Muscle layer of duodenum (tissue), 2 donors: ENCODE measurements at regions not wholly inside any gene's neighbourhood (a gene's known extent, or its start where the extent isn't known, plus 50 kb on each side); places are given as distances from the start of the nearest gene placed in this dataset.

Source experiments
- H3K27ac ChIP-seq: one replicate; pipeline ENCODE4 v1.7.0; 2013; ENCODE audit warnings: mild to moderate bottlenecking, low read length
- H3K27me3 ChIP-seq: one replicate; pipeline ENCODE4 v1.7.0; 2013; ENCODE audit warnings: low read depth, mild to moderate bottlenecking, control low read depth, low read length
- H3K36me3 ChIP-seq, 2 donors: one replicate each; pipeline ENCODE4 v1.7.0; 2013; ENCODE audit warnings: low read length in 2 of 2, control low read depth in 1 of 2, mild to moderate bottlenecking in 1 of 2; ENCODE audit not compliant: insufficient read depth in 2 of 2, control insufficient read depth in 1 of 2
- H3K4me1 ChIP-seq, 2 donors: one replicate each; pipeline ENCODE4 v1.7.0; 2013; ENCODE audit warnings: low read length in 2 of 2, mild to moderate bottlenecking in 2 of 2, control low read depth in 1 of 2, moderate library complexity in 1 of 2; ENCODE audit not compliant: insufficient read depth in 2 of 2, control insufficient read depth in 1 of 2
- H3K4me3 ChIP-seq, 2 donors: one replicate each; pipeline ENCODE4 v1.7.0; 2013; ENCODE audit warnings: low read length in 2 of 2, low read depth in 1 of 2, mild to moderate bottlenecking in 1 of 2
- H3K9me3 ChIP-seq, 2 donors: one replicate each; pipeline ENCODE4 v1.7.0; 2013; ENCODE audit warnings: low read length in 2 of 2, control low read depth in 1 of 2, mild to moderate bottlenecking in 1 of 2; ENCODE audit not compliant: control insufficient read depth in 1 of 2
- donor health status: healthy.

DNA sequence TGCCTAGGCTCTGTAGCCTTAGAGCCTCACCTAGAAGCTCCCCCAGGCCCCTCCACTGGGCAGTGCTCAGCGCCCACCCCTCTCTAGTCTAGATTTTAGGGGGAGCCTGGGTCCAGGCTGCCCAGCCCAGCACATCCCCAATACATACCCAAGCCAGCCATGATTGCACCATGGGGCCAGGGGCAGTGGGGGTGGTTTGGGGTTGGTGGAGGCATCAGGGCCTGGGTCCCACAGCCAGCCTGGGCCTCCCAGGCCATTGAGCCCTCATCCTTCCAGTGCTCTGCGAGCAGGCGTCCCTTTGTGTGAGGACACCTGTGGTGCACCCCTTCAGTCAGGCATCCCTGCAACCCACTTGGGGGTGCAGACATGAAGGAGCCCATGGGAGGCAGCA, 76.9 kb upstream of the RET start:
- H3K27me3 ChIP-seq: no peaks in the 10 kb centered on the region
- H3K4me1 ChIP-seq: no peaks in the 10 kb centered on the region
- H3K36me3 ChIP-seq: no peaks in the 10 kb centered on the region
- no peak overlapping the region for H3K4me3 ChIP-seq
- no peaks in the 10 kb centered on the region for H3K9me3 ChIP-seq
- no peak overlapping the region for H3K27ac ChIP-seq

DNA sequence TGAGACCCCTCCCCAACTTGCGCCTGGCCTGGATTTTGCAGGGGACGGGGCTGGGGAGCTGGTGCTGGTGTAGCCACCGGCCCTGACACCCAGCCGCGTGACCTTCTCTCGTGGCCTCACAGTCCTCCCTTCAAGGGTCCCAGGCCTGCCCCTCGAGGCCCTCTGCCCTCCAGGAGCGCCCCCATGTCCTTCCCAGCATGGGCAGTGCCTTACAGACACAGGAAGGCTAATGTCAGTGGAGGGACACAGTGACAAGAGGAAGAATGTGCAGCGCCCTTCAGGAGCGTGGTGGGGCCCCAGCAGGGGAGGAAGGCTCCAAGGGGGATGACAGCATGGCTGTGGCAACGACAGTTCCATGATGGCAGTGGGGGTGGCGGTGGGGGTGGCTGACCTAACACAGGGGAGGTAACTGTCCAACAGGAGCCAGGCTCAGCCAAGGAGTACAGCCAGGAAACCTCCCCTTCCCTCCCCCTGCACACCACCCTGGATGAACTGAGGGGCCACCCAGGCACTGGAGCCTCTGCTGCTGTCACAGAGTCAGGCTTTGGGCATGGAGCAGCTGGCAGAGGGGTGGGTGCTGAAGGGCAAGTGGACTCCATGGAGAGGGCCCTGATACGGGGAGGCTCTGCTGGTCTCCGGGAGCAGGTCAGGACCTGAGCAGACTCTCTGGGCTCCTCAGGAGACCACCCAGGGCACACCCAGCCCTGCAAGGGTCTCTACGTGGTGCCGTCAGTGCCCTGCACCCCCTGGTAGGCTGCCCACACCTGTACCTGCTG, 76.0 kb upstream of the RET start:
- no peaks in the 10 kb centered on the region for H3K36me3 ChIP-seq
- H3K9me3 ChIP-seq: no peaks in the 10 kb centered on the region
- H3K4me1 ChIP-seq: no peaks in the 10 kb centered on the region
- no peak overlapping the region for H3K4me3 ChIP-seq
- H3K27me3 ChIP-seq: no peaks in the 10 kb centered on the region
- H3K27ac ChIP-seq: no peak overlapping the region

DNA sequence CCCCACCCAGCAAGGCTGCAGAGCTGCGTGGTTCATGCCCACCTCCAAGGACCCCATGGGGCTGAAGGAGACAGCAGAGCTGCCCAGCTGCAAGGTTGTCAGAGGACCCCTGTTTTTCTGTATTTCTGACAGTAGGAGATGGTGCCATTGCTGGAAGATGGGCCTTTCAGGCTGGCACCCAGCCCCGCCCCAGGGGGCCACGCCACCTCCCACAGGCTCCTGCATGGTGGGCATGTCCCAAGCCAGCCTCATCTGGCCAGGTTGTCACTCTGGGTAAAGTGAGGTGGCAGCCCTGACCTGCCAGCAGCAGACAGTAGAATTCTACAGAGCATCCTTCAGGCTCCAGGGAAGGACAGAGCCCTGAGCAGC, 75.5 kb upstream of the RET start:
- Histone ChIP-seq H3K27ac (no peak overlapping the region), H3K4me3 (no peak overlapping the region), H3K27me3 (no peaks in the 10 kb centered on the region), H3K9me3 (no peaks in the 10 kb centered on the region), H3K36me3 (no peaks in the 10 kb centered on the region), H3K4me1 (no peaks in the 10 kb centered on the region)

DNA sequence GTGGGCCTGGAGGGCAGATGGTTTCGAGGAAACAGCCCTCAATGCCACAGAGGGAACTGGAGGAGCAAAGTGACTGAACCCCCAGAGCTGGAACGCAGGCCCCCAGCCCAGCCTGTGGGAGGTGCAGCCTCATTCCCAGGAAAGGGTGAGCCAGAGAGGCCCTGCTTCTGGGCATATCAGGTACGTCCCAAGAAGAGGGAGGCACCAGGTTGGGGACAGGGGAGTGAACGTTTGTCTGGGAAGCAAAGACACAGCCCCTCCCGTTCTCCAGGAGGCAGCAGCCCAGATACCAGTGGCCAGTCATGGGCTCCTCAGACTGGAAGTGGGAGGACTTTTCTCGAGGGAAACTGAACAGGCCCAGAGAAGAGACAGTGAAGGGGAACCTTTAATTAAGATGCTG, 74.3 kb upstream of the RET start:
- Histone ChIP-seq H3K9me3 (no peaks in the 10 kb centered on the region), H3K27me3 (no peaks in the 10 kb centered on the region), H3K4me1 (no peaks in the 10 kb centered on the region), H3K27ac (no peak overlapping the region), H3K4me3 (no peak overlapping the region), H3K36me3 (no peaks in the 10 kb centered on the region)

DNA sequence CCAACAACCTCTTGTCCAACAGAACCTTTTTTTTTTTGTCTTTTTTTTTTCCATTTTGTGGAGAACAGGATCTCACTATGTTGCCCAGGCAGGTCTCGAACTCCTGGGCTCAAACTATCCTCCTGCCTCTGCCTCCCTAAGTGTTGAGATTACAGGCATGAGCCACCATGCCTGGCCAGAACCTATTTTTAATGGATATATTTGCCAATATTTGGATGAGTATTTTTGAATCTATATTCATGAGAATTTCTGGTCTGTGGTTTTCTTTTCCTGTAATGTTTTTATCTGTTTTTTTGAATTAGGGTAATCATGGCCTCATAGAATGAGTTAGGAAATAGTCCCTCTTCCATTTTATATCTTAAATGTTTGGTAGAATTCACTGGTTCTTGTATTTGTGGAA, 70.4 kb upstream of the RET start:
- H3K27me3 ChIP-seq: no peaks in the 10 kb centered on the region
- H3K9me3 ChIP-seq: no peaks in the 10 kb centered on the region
- H3K27ac ChIP-seq: no peak overlapping the region
- H3K4me1 ChIP-seq: no peaks in the 10 kb centered on the region
- no peaks in the 10 kb centered on the region for H3K36me3 ChIP-seq
- H3K4me3 ChIP-seq: no peak overlapping the region

DNA sequence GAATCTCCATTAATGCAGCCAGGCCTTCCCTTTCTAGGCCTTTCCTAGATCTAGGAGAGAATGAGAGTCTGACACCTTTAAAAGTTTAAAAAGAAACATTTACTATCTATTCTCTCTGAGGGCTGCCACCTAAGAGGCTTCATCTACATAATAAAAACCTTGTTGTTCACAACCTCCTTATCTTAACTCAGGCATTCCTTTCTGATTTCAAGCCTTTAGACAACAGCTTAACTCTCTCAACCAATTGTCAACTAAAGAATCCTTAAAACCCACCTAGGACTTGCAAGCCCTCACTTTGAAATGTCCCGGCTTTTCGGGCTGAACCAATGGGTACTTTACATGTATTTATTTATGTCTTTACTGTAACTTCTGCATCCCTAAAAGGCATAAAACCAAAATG, 64.3 kb upstream of the RET start:
- no peak overlapping the region for H3K4me3 ChIP-seq
- H3K4me1 ChIP-seq: no peaks in the 10 kb centered on the region
- H3K9me3 ChIP-seq: no peaks in the 10 kb centered on the region
- H3K36me3 ChIP-seq: no peaks in the 10 kb centered on the region
- no peaks in the 10 kb centered on the region for H3K27me3 ChIP-seq
- H3K27ac ChIP-seq: no peak overlapping the region

DNA sequence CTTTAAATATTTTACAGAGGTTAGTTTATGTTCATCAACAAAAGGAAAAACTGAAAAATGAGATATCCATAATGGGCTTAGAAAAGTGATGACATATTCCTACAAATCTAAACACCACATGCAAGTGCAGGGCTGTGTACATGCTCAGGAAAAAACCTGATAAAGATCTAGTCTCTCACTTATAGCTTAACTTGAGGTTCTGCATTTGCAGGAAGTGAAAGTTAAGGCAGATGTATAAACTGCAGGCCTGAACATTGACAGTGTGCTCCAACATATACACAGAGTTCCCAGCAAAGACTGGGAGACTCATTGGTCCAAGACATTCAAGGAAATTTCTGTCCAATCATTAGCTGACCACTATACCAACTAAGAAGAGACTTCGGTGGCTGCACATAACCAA, 63.8 kb upstream of the RET start:
- Histone ChIP-seq H3K27ac (no peak overlapping the region), H3K4me3 (no peak overlapping the region), H3K4me1 (no peaks in the 10 kb centered on the region), H3K9me3 (no peaks in the 10 kb centered on the region), H3K36me3 (no peaks in the 10 kb centered on the region), H3K27me3 (no peaks in the 10 kb centered on the region)

DNA sequence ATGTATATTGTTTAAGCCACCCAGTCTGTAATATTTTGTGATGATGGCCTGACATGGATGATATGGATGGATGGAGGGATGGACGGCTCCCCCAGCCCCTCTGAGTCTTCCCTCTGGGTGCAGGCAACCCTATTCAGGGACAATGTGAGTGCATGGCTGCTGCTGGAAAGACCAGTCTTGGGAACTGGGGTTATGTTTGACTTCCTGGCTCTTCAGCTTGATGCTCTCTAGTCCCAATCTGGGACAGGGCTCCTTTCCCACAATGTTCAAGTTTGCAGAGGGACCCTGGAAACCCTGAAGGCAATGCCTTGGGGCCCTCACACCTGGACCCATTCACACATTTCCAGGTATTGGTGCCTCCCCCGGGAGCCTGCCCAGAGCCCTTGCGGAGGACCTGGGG, 52.3 kb upstream of the RET start:
- Histone ChIP-seq H3K27ac (no peak overlapping the region), H3K4me1 (no peaks in the 10 kb centered on the region), H3K36me3 (no peaks in the 10 kb centered on the region), H3K4me3 (no peak overlapping the region), H3K9me3 (no peaks in the 10 kb centered on the region), H3K27me3 (no peaks in the 10 kb centered on the region)

DNA sequence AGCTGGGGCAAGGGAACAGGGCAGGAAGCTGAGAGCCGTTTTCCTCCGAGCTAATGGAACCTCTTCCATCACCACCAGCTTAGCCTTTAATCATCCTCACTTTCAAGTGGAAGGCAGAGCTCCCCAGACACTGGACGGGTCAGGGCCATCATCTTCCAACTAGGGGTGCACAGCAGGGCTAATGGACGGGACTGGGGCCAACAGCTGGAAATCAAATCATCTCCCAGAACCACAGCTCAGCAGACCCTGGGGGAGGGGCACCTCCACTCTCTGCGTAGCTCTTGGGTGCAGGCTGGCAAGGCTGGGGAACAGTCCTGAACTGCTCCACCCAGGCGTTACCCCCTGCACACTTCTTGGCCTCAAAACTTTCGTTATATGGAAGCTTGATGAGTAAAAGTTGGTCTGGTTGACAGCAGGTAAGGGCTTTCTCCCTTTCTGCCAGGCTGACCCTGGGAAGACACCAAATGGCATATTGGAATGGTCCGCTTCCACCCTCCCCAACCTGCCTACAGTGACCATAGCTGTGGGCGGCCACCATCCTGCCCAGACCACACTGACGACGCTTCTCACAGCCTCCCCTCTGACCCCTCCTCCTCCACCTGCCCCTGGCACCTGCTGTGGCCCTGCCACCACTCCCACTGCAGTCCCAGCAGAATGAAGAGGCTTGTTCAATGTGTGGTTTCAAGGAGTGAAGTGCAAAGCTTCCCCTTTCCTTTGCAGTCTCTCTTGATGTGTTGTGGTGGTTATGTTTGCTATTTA, 51.7 kb upstream of the RET start:
- Histone ChIP-seq H3K36me3 (no peaks in the 10 kb centered on the region), H3K27me3 (no peaks in the 10 kb centered on the region), H3K27ac (no peak overlapping the region), H3K4me1 (no peaks in the 10 kb centered on the region), H3K4me3 (no peak overlapping the region), H3K9me3 (no peaks in the 10 kb centered on the region)

DNA sequence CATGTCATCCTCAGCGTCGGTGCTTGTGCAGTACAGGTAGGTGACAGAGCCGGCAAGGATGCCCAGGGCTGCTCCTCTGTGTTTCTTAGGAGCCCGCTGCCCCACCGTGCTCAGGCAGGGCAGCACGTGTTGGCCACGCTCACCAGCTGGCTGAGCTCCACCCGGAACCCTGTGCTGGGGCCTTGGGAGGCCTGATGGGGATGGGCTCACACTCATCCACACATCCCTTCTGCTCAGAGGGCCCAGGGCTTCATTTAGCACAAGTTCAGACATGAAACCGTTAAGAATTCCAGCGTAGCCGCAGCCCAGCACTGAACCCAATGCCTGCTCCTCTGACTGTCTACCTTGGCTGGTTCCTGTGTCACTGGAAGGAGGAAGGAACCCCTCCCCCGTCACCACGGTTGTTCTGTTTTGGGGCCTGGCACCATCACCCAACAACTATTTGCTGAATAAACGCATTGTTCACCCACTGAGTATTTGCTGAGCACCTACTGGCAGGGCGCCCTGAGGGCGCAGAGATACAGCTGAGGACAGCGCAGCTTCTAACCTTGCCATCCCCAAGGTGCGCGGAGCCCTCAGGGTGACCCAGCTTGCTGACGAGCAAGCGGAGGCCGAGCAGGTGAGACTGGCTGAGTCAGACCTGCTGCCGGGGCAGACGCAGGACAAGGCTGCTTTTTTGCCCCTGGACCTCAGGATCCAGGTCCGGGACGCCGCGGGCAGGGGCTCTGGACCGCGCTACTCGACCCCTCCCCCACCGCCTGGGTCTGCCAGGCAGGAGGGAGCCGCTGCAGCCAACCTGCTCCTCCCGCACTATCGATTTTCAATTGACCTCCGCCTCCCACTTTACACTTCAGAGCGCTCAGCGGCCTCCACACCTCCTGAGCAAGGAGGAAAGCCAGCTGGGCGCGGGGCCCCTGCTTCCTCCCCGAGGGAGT, 50.6 kb upstream of the RET start:
- Histone ChIP-seq H3K4me3 (no peak overlapping the region), H3K27me3 (no peaks in the 10 kb centered on the region), H3K9me3 (no peaks in the 10 kb centered on the region), H3K4me1 (no peaks in the 10 kb centered on the region), H3K36me3 (no peaks in the 10 kb centered on the region), H3K27ac (no peak overlapping the region)
